ENCODE measurements at regions not wholly inside any gene's neighbourhood (a gene's known extent, or its start where the extent isn't known, plus 50 kb on each side); places are given as distances from the start of the nearest gene placed in this dataset.

- no peak for TF ChIP-seq ZNF274 (IDR thresholded peaks at IDR 0.05; ENCODE audit: low read depth, low read length)
- no peak for TF ChIP-seq YY1 (IDR thresholded peaks at IDR 0.05; ENCODE audit: insufficient read depth, insufficient read length)
- no peak for TF ChIP-seq SUZ12 (IDR thresholded peaks at IDR 0.05; ENCODE audit: extremely low read depth, insufficient read depth, insufficient read length)
These were observed 514.0 kb downstream of the GALR1 start for GRCh38 chr18:77763530-77764145.
